ENCODE measurements at regions not wholly inside any gene's neighbourhood (a gene's known extent, or its start where the extent isn't known, plus 50 kb on each side); places are given as distances from the start of the nearest gene placed in this dataset.

GRCh38 chr1:115217150-115218033, 120.7 kb downstream of the NGF start:
- DNase-seq: no peak
- TF ChIP-seq POLR2A (IDR thresholded peaks at IDR 0.05; ENCODE audit: low read length) (no peak), GATA1 (IDR thresholded peaks at IDR 0.05; ENCODE audit: low read depth, low read length) (no peak)

- no peak for DNase-seq
- TF ChIP-seq GATA1 (IDR thresholded peaks at IDR 0.05; ENCODE audit: low read depth, low read length) (no peak), POLR2A (IDR thresholded peaks at IDR 0.05; ENCODE audit: low read length) (no peak)
Measured at GRCh38 chr1:115215703-115216521, 122.1 kb downstream of the NGF start.

- no peak for TF ChIP-seq POLR2A (IDR thresholded peaks at IDR 0.05; ENCODE audit: low read length)
- TF ChIP-seq GATA1 (IDR thresholded peaks at IDR 0.05; ENCODE audit: low read depth, low read length): no peak
Measured at GRCh38 chr1:115215110-115215509, 122.9 kb downstream of the NGF start.

GRCh38 chr1:115214098-115214497, 124.0 kb downstream of the NGF start:
- no peak for DNase-seq
- TF ChIP-seq GATA1 (IDR thresholded peaks at IDR 0.05; ENCODE audit: low read depth, low read length): no peak
- TF ChIP-seq POLR2A (IDR thresholded peaks at IDR 0.05; ENCODE audit: low read length): no peak

More at GRCh38 chr1:115215110-115215509, 122.9 kb downstream of the NGF start:
- DNase-seq: no peak

GRCh38 chr1:115213130-115213529, 123.8 kb upstream of the TSPAN2 start:
- TF ChIP-seq POLR2A (IDR thresholded peaks at IDR 0.05; ENCODE audit: low read length): no peak
- no peak for TF ChIP-seq GATA1 (IDR thresholded peaks at IDR 0.05; ENCODE audit: low read depth, low read length)
- no peak for DNase-seq

- no peak for TF ChIP-seq POLR2A (IDR thresholded peaks at IDR 0.05; ENCODE audit: low read length)
- TF ChIP-seq GATA1 (IDR thresholded peaks at IDR 0.05; ENCODE audit: low read depth, low read length): no peak
- DNase-seq: no peak
Measured at GRCh38 chr1:115211071-115211745, 121.9 kb upstream of the TSPAN2 start.

GRCh38 chr1:115210302-115210711, 121.0 kb upstream of the TSPAN2 start:
- no peak for DNase-seq
- TF ChIP-seq POLR2A (IDR thresholded peaks at IDR 0.05; ENCODE audit: low read length): no peak
- TF ChIP-seq GATA1 (IDR thresholded peaks at IDR 0.05; ENCODE audit: low read depth, low read length): no peak

- TF ChIP-seq GATA1 (IDR thresholded peaks at IDR 0.05; ENCODE audit: low read depth, low read length) (no peak), POLR2A (IDR thresholded peaks at IDR 0.05; ENCODE audit: low read length) (no peak)
- no peak for DNase-seq
Measured at GRCh38 chr1:115204513-115204912, 115.2 kb upstream of the TSPAN2 start.

GRCh38 chr1:115203287-115203686, 114.0 kb upstream of the TSPAN2 start:
- no peak for DNase-seq
- TF ChIP-seq GATA1 (IDR thresholded peaks at IDR 0.05; ENCODE audit: low read depth, low read length) (no peak), POLR2A (IDR thresholded peaks at IDR 0.05; ENCODE audit: low read length) (no peak)

GRCh38 chr1:115201598-115201997, 112.3 kb upstream of the TSPAN2 start:
- DNase-seq: no peak
- no peak for TF ChIP-seq POLR2A (IDR thresholded peaks at IDR 0.05; ENCODE audit: low read length)
- TF ChIP-seq GATA1 (IDR thresholded peaks at IDR 0.05; ENCODE audit: low read depth, low read length): no peak

- no peak for DNase-seq
- TF ChIP-seq POLR2A (IDR thresholded peaks at IDR 0.05; ENCODE audit: low read length) (no peak), GATA1 (IDR thresholded peaks at IDR 0.05; ENCODE audit: low read depth, low read length) (no peak)
Measured at GRCh38 chr1:115199416-115200132, 110.3 kb upstream of the TSPAN2 start.

GRCh38 chr1:115198938-115199337, 109.6 kb upstream of the TSPAN2 start:
- DNase-seq: no peak
- no peak for TF ChIP-seq POLR2A (IDR thresholded peaks at IDR 0.05; ENCODE audit: low read length)
- no peak for TF ChIP-seq GATA1 (IDR thresholded peaks at IDR 0.05; ENCODE audit: low read depth, low read length)

- TF ChIP-seq POLR2A (IDR thresholded peaks at IDR 0.05; ENCODE audit: low read length) (no peak), GATA1 (IDR thresholded peaks at IDR 0.05; ENCODE audit: low read depth, low read length) (no peak)
- no peak for DNase-seq
Measured at GRCh38 chr1:115196296-115196695, 107.0 kb upstream of the TSPAN2 start.

Measured in erythroblast (primary cell).